ENCODE measurements at regions not wholly inside any gene's neighbourhood (a gene's known extent, or its start where the extent isn't known, plus 50 kb on each side); places are given as distances from the start of the nearest gene placed in this dataset.

- POLR2A ChIA-PET (ENCODE audit: low non-redundant PET): no interaction called here
- DNase-seq (ENCODE audit: low spot score): no peak
- no peak overlapping the region for H3K27ac ChIP-seq
- TF ChIP-seq, protein P1, sequence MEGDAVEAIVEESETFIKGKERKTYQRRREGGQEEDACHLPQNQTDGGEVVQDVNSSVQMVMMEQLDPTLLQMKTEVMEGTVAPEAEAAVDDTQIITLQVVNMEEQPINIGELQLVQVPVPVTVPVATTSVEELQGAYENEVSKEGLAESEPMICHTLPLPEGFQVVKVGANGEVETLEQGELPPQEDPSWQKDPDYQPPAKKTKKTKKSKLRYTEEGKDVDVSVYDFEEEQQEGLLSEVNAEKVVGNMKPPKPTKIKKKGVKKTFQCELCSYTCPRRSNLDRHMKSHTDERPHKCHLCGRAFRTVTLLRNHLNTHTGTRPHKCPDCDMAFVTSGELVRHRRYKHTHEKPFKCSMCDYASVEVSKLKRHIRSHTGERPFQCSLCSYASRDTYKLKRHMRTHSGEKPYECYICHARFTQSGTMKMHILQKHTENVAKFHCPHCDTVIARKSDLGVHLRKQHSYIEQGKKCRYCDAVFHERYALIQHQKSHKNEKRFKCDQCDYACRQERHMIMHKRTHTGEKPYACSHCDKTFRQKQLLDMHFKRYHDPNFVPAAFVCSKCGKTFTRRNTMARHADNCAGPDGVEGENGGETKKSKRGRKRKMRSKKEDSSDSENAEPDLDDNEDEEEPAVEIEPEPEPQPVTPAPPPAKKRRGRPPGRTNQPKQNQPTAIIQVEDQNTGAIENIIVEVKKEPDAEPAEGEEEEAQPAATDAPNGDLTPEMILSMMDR (conservative IDR thresholded peaks at IDR 0.05; ENCODE audit: low read depth): no peak
- CTCF ChIA-PET: interaction anchor here (0.7 kb wide), 1 partner anchor 1626 kb away, joined by 3 read pairs; no protein-coding TSS in a partner anchor
Measured at GRCh38 chr21:32193098-32193465, 85.8 kb downstream of the MIS18A start.

DNA sequence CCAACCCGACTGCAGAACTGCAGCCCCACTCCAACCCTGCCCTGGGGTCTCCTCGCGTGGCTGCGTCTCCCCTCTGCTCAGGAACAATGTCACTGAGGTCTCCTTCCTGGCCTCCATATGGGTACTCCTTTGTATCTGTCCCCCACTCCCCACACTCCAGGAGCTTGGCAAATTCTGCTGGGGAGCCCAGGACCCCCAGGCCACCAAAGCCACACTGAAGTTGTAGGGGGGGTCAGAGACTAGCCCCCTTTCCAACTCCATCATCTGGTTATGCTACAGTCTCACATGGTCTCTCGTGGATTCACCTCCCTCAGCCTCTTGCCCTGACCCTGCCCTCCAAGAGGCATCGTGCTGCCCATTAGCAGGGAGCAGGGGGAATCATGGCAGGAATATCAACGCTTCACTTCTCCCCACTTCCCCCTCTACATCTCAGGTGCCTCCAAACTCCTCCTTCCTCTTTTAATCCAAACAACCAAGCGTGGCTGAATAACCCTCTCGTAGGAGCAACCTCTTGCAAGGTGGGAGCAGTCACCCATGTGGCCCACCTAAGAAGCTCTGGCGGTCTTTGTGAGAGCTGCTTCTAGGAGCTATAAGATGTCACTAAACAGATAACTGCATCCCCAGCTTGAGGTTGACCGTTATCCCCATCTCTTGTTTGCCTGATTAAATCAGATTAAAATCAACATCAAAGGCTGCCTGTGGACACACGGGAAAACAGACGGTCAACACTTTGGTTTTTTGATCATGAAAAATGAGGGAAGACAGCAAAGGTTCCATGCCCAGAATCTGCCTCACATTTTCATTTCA lies 86.4 kb downstream of the MIS18A start:
- ChIA-PET CTCF (no interaction called here), POLR2A (ENCODE audit: low non-redundant PET) (no interaction called here)
- no peak overlapping the region for H3K27ac ChIP-seq
- DNase-seq (ENCODE audit: low spot score): no peak
- TF ChIP-seq, protein P1 (conservative IDR thresholded peaks at IDR 0.05; ENCODE audit: low read depth): no peak

- no peak overlapping the region for H3K27ac ChIP-seq
- TF ChIP-seq, protein P1 (conservative IDR thresholded peaks at IDR 0.05; ENCODE audit: low read depth): no peak
- CTCF ChIA-PET: no interaction called here
- DNase-seq (ENCODE audit: low spot score): no peak
- POLR2A ChIA-PET (ENCODE audit: low non-redundant PET): no interaction called here
Measured at GRCh38 chr21:32190493-32191144, 88.2 kb downstream of the MIS18A start.

GRCh38 chr21:32189688-32190483 lies 89.0 kb downstream of the MIS18A start:
- no peak overlapping the region for H3K27ac ChIP-seq
- POLR2A ChIA-PET (ENCODE audit: low non-redundant PET): no interaction called here
- CTCF ChIA-PET: no interaction called here
- TF ChIP-seq, protein P1 (conservative IDR thresholded peaks at IDR 0.05; ENCODE audit: low read depth): no peak
- no peak for DNase-seq (ENCODE audit: low spot score)

DNA sequence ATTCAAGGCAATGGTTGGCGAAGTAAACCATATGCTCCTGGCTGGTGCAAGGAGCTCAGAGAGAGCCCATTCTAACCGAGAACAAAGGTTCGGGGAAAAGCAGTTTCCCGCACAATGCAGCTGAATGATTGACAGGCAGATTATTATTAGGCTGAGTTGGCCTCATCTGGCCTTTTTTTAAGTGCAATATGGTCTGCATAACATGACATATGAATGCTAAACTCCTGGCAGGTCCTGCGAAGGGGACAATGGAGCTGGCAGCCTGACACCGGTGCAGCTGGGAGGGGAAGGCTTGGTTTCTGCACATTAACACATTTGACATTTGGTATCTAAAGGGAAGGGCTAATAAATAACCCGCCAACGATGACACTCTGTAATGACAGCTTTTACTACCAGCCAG lies 92.0 kb downstream of the MIS18A start:
- ChIA-PET POLR2A (ENCODE audit: low non-redundant PET) (no interaction called here), CTCF (no interaction called here)
- H3K27ac ChIP-seq: no peak overlapping the region
- DNase-seq (ENCODE audit: low spot score): no peak
- TF ChIP-seq, protein P1 (conservative IDR thresholded peaks at IDR 0.05; ENCODE audit: low read depth): no peak

DNA sequence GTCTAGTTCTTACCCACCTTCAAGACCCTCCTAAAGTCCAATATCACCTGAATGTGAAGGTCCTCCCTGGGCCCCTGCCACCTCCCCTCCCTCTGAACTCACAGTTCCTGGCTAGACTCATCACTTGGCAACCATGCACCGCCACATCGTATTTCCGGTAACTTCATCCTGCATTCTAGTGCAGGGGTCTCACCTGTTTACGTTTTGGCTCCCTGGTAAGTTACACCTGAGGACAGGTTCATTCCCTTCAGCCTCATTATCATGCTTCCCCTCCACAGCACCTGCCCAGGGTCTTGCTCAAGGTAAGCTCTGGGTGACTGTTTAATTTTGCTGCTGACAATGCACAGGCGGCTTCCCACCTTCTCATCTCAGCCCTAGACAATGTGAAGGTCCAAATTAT lies 93.1 kb downstream of the MIS18A start:
- POLR2A ChIA-PET (ENCODE audit: low non-redundant PET): no interaction called here
- CTCF ChIA-PET: no interaction called here
- DNase-seq (ENCODE audit: low spot score): no peak
- TF ChIP-seq, protein P1 (conservative IDR thresholded peaks at IDR 0.05; ENCODE audit: low read depth): no peak
- H3K27ac ChIP-seq: no peak overlapping the region

All from RWPE1 (cell line).